Gastrocnemius medialis (tissue), 4 donors: ENCODE measurements at regions not wholly inside any gene's neighbourhood (a gene's known extent, or its start where the extent isn't known, plus 50 kb on each side); places are given as distances from the start of the nearest gene placed in this dataset.

ENCODE experiments used
- CTCF ChIP-seq, 5 experiments: fragments of 450-650 bp in 3 of 5; fragments of 200-600 bp in 2 of 5; sonication (generic) in 2 of 5; IDR thresholded peaks in 4 of 5; conservative IDR thresholded peaks in 1 of 5; 1 replicate in 4 of 5; 2 replicates in 1 of 5; pipeline ENCODE4 v1.5.1; 2016 to 2019; ENCODE audit warnings: antibody characterized with exemption in 5 of 5, mild to moderate bottlenecking in 3 of 5, moderate library complexity in 3 of 5
- POLR2A ChIP-seq, 2 donors: fragments of 450-650 bp; IDR thresholded peaks; one replicate each; pipeline ENCODE4 v1.6.1; 2017; ENCODE audit warnings: antibody characterized with exemption in 2 of 2, mild to moderate bottlenecking in 2 of 2, moderate library complexity in 2 of 2

GRCh38 chr3:8400911-8401310 is 100.7 kb upstream of the LMCD1 start:
- TF ChIP-seq CTCF (IDR thresholded peaks at IDR 0.05 in 4 of 5, conservative IDR thresholded peaks at IDR 0.05 in 1 of 5) (no peak), POLR2A (IDR thresholded peaks at IDR 0.05) (no peak)
